ENCODE measurements at regions not wholly inside any gene's neighbourhood (a gene's known extent, or its start where the extent isn't known, plus 50 kb on each side); places are given as distances from the start of the nearest gene placed in this dataset.
A peak's percentile ranks its signal among the peaks of the same experiment; 100 is the strongest.

- no peak for TF ChIP-seq ZFX (IDR thresholded peaks at IDR 0.05)
- TF ChIP-seq, protein P1, sequence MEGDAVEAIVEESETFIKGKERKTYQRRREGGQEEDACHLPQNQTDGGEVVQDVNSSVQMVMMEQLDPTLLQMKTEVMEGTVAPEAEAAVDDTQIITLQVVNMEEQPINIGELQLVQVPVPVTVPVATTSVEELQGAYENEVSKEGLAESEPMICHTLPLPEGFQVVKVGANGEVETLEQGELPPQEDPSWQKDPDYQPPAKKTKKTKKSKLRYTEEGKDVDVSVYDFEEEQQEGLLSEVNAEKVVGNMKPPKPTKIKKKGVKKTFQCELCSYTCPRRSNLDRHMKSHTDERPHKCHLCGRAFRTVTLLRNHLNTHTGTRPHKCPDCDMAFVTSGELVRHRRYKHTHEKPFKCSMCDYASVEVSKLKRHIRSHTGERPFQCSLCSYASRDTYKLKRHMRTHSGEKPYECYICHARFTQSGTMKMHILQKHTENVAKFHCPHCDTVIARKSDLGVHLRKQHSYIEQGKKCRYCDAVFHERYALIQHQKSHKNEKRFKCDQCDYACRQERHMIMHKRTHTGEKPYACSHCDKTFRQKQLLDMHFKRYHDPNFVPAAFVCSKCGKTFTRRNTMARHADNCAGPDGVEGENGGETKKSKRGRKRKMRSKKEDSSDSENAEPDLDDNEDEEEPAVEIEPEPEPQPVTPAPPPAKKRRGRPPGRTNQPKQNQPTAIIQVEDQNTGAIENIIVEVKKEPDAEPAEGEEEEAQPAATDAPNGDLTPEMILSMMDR (conservative IDR thresholded peaks at IDR 0.05), result no peak
- H3K27ac ChIP-seq, result peak overlapping the region; percentile 67
Measured at GRCh38 chr12:124392667-124393413, 97.9 kb downstream of the RFLNA start.

GRCh38 chr12:124392271-124392666 lies 97.4 kb downstream of the RFLNA start:
- peak overlapping the region; percentile 67 for H3K27ac ChIP-seq
- TF ChIP-seq, protein P1 (conservative IDR thresholded peaks at IDR 0.05), result no peak
- no peak for TF ChIP-seq ZFX (IDR thresholded peaks at IDR 0.05)

DNA sequence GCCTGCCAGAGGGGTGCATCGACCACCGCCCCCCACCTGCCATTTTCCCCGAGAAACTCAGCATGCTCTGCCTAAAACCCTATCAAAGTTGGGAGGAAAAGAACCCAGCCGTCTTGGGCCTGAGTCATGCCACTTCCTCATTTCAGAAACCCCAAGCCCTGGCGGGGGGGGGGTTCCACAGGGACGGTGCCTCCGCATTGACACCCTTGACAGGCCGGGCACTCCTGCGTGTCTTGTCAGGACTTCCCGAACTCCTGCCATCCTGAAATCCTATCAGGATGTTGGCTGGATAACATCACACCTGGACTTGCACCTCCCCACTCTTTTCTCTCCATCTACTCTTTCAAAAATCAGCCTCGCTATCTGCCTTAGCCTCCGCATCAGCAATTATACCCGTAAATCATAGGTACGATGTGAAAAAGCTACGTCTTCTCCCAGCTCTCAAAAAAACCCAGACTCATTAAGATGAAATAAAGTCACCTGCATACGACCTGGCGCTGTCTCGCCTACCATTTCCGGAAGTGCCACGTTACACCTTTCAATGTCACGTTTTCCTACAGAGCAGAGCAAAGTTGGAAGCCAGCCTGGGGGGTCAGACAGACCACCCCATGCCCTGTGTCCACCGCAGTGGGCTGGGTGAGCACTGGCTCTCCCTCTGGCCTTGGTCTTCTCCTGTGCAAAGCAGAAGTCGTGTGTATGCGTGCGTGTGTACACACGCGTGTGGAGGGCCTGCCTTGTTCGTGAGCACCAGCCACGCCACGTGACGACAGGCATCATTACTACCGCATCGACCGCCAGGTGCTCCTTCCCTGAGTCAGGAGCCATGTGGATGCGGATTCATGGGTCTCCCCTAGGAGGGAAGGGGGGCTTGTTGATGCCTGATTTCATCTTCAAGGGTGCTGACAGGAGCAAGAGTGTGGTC lies 96.7 kb downstream of the RFLNA start:
- TF ChIP-seq, protein P1 (conservative IDR thresholded peaks at IDR 0.05), result no peak
- TF ChIP-seq ZFX (IDR thresholded peaks at IDR 0.05), result no peak
- peak overlapping the region; percentile 67; the same call in 1 of the 2 replicates for H3K27ac ChIP-seq

- no peak overlapping the region for H3K27ac ChIP-seq
Measured at GRCh38 chr12:124390442-124391097, 95.7 kb downstream of the RFLNA start.

DNA sequence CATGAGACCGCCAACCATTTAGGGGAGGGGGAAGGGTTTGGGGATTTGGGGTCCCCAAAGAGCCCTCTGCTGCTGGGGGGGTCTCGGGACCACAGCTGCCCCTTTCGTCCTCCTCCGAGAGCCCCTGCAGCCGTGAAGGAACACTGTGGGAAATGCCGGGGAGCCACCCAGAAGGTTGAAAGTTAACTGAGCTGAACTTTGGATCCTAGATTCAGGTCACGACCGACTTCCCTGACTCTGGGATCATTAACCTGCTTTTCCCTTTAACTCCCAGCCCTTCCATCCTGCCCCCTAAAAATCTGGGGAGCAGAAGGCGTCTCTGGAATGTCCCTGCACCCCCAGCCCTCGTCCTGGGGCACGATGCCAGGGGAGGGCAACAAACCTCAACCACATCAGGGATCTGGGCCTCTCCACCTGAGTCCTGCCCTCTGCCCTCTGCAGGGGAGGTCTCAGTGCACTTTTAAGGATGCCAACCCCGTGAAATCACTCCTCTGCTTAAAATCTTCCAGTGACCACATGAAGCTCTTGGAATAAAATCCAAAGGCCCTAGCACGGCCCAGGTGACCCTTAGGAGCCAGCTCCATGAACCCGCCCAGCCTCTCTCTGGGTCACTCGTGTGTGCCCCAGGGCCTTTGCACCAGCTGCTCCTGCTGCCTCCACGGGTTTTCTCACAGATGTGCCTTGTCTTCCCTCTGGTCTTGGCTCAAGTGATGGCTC lies 95.0 kb downstream of the RFLNA start:
- peak overlapping the region; percentile 94 for H3K27ac ChIP-seq

More at GRCh38 chr12:124390442-124391097, 95.7 kb downstream of the RFLNA start:
- TF ChIP-seq, protein P1 (conservative IDR thresholded peaks at IDR 0.05), result no peak
- TF ChIP-seq ZFX (IDR thresholded peaks at IDR 0.05), result no peak

GRCh38 chr12:124389138-124389724 lies 94.3 kb downstream of the RFLNA start:
- peak overlapping the region; percentile 94 for H3K27ac ChIP-seq
- TF ChIP-seq, protein P1 (conservative IDR thresholded peaks at IDR 0.05), result no peak
- TF ChIP-seq ZFX (IDR thresholded peaks at IDR 0.05), result no peak

More for the DNA sequence above, 95.0 kb downstream of the RFLNA start:
- TF ChIP-seq, protein P1 (conservative IDR thresholded peaks at IDR 0.05), result no peak
- no peak for TF ChIP-seq ZFX (IDR thresholded peaks at IDR 0.05)

Measured in C4-2B (cell line).